ENCODE measurements at regions not wholly inside any gene's neighbourhood (a gene's known extent, or its start where the extent isn't known, plus 50 kb on each side); places are given as distances from the start of the nearest gene placed in this dataset.

- Histone ChIP-seq H3K4me1 (no peaks in the 10 kb centered on the region), H3K4me3 (no peak overlapping the region), H3K9me3 (no peaks in the 10 kb centered on the region), H3K27me3 (ENCODE audit: insufficient read depth in 3 of 3, low read length in 2 of 3) (peaks cover 0 to 20% (median 0%) of the 10 kb centered on the region in 3 donors), H3K27ac (no peak overlapping the region), H3K36me3 (ENCODE audit: insufficient read depth in 1 of 2, low read depth in 1 of 2) (no peaks in the 10 kb centered on the region)
- intact Hi-C loops (cut with DNase I) = no loop called here
- 35 to 42% (median 35%) methylated on average over 2 to 3 of the region's 3 CpGs for WGBS, 3 donors
- TF ChIP-seq CTCF (IDR thresholded peaks at IDR 0.05) = no peak
- ATAC-seq (no peak), DNase-seq (no peak)
These were observed 150.7 kb upstream of the MLN start for GRCh38 chr6:33954453-33954852.

GRCh38 chr6:33953171-33953570 lies 149.4 kb upstream of the MLN start:
- no peak overlapping the region for H3K27ac ChIP-seq
- 30 to 47% (median 38%) methylated on average over 3 of the region's 3 CpGs for WGBS, 3 donors
- DNase-seq (no peak), ATAC-seq (no peak)
- intact Hi-C loops (cut with DNase I) = no loop called here
- no peak overlapping the region for H3K4me3 ChIP-seq
- no peaks in the 10 kb centered on the region for H3K9me3 ChIP-seq
- no peaks in the 10 kb centered on the region for H3K4me1 ChIP-seq
- H3K27me3 ChIP-seq (ENCODE audit: insufficient read depth in 3 of 3, low read length in 2 of 3) = peaks cover 0 to 10% (median 0%) of the 10 kb centered on the region in 3 donors
- H3K36me3 ChIP-seq (ENCODE audit: insufficient read depth in 1 of 2, low read depth in 1 of 2) = no peaks in the 10 kb centered on the region
- TF ChIP-seq CTCF (IDR thresholded peaks at IDR 0.05) = no peak

- ATAC-seq (no peak), DNase-seq (no peak)
- Histone ChIP-seq H3K4me1 (no peaks in the 10 kb centered on the region), H3K9me3 (no peaks in the 10 kb centered on the region), H3K4me3 (no peak overlapping the region), H3K36me3 (ENCODE audit: insufficient read depth in 1 of 2, low read depth in 1 of 2) (no peaks in the 10 kb centered on the region), H3K27me3 (ENCODE audit: insufficient read depth in 3 of 3, low read length in 2 of 3) (peaks cover 0 to 10% (median 0%) of the 10 kb centered on the region in 3 donors), H3K27ac (no peak overlapping the region)
- WGBS, 3 donors = 74 to 89% (median 84%) methylated on average over 4 of the region's 4 CpGs
- intact Hi-C loops (cut with DNase I) = no loop called here
- no peak for TF ChIP-seq CTCF (IDR thresholded peaks at IDR 0.05)
These were observed 148.2 kb upstream of the MLN start for GRCh38 chr6:33952016-33952415.

GRCh38 chr6:33950891-33951889 lies 147.4 kb upstream of the MLN start:
- Histone ChIP-seq H3K4me1 (no peaks in the 10 kb centered on the region), H3K36me3 (ENCODE audit: insufficient read depth in 1 of 2, low read depth in 1 of 2) (no peaks in the 10 kb centered on the region), H3K9me3 (no peaks in the 10 kb centered on the region), H3K4me3 (no peak overlapping the region), H3K27me3 (ENCODE audit: insufficient read depth in 3 of 3, low read length in 2 of 3) (peaks cover 0 to 10% (median 0%) of the 10 kb centered on the region in 3 donors), H3K27ac (no peak overlapping the region)
- DNase-seq (no peak), ATAC-seq (no peak)
- 83 to 90% (median 83%) methylated on average over 23 to 25 of the region's 25 CpGs for WGBS, 3 donors
- no peak for TF ChIP-seq CTCF (IDR thresholded peaks at IDR 0.05)
- intact Hi-C loops (cut with DNase I) = no loop called here

Measured in psoas muscle (tissue), 7 donors.